ENCODE measurements at regions not wholly inside any gene's neighbourhood (a gene's known extent, or its start where the extent isn't known, plus 50 kb on each side); places are given as distances from the start of the nearest gene placed in this dataset.

GRCh38 chr9:118324706-118325105 is 620.5 kb downstream of the TLR4 start:
- DNase-seq (ENCODE audit: low read depth): no peak
- no peak for TF ChIP-seq CTCF (IDR thresholded peaks at IDR 0.05; ENCODE audit: low read depth, low read length, missing control alignments)
- no peak overlapping the region for H3K4me3 ChIP-seq (ENCODE audit: low read depth, low read length)

- no peak for TF ChIP-seq CTCF (IDR thresholded peaks at IDR 0.05; ENCODE audit: low read depth, low read length, missing control alignments)
- no peak for DNase-seq (ENCODE audit: low read depth)
- no peak overlapping the region for H3K4me3 ChIP-seq (ENCODE audit: low read depth, low read length)
Measured at GRCh38 chr9:118325757-118326156, 621.6 kb downstream of the TLR4 start.

- no peak for TF ChIP-seq CTCF (IDR thresholded peaks at IDR 0.05; ENCODE audit: low read depth, low read length, missing control alignments)
- no peak overlapping the region for H3K4me3 ChIP-seq (ENCODE audit: low read depth, low read length)
- no peak for DNase-seq (ENCODE audit: low read depth)
Measured at GRCh38 chr9:118326326-118326725, 622.1 kb downstream of the TLR4 start.

GRCh38 chr9:118330191-118330986 is 626.2 kb downstream of the TLR4 start:
- DNase-seq (ENCODE audit: low read depth): no peak
- no peak for TF ChIP-seq CTCF (IDR thresholded peaks at IDR 0.05; ENCODE audit: low read depth, low read length, missing control alignments)
- H3K4me3 ChIP-seq (ENCODE audit: low read depth, low read length): no peak overlapping the region

- H3K4me3 ChIP-seq (ENCODE audit: low read depth, low read length): no peak overlapping the region
- DNase-seq (ENCODE audit: low read depth): no peak
Measured at GRCh38 chr9:118331622-118332045, 627.4 kb downstream of the TLR4 start.

GRCh38 chr9:118336250-118336942 is 632.2 kb downstream of the TLR4 start:
- DNase-seq (ENCODE audit: low read depth): no peak
- H3K4me3 ChIP-seq (ENCODE audit: low read depth, low read length): no peak overlapping the region
- no peak for TF ChIP-seq CTCF (IDR thresholded peaks at IDR 0.05; ENCODE audit: low read depth, low read length, missing control alignments)

More at GRCh38 chr9:118331622-118332045, 627.4 kb downstream of the TLR4 start:
- no peak for TF ChIP-seq CTCF (IDR thresholded peaks at IDR 0.05; ENCODE audit: low read depth, low read length, missing control alignments)
